ENCODE measurements at regions not wholly inside any gene's neighbourhood (a gene's known extent, or its start where the extent isn't known, plus 50 kb on each side); places are given as distances from the start of the nearest gene placed in this dataset.

GRCh38 chr12:40632933-40633332, 59.3 kb upstream of the CNTN1 start:
- TF ChIP-seq, protein P1, sequence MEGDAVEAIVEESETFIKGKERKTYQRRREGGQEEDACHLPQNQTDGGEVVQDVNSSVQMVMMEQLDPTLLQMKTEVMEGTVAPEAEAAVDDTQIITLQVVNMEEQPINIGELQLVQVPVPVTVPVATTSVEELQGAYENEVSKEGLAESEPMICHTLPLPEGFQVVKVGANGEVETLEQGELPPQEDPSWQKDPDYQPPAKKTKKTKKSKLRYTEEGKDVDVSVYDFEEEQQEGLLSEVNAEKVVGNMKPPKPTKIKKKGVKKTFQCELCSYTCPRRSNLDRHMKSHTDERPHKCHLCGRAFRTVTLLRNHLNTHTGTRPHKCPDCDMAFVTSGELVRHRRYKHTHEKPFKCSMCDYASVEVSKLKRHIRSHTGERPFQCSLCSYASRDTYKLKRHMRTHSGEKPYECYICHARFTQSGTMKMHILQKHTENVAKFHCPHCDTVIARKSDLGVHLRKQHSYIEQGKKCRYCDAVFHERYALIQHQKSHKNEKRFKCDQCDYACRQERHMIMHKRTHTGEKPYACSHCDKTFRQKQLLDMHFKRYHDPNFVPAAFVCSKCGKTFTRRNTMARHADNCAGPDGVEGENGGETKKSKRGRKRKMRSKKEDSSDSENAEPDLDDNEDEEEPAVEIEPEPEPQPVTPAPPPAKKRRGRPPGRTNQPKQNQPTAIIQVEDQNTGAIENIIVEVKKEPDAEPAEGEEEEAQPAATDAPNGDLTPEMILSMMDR (IDR thresholded peaks at IDR 0.05) = no peak
- TF ChIP-seq POLR2A (IDR thresholded peaks at IDR 0.05) = no peak

Measured in breast epithelium (tissue), 3 donors.